HG03196 (cell line): ENCODE measurements at regions not wholly inside any gene's neighbourhood (a gene's known extent, or its start where the extent isn't known, plus 50 kb on each side); places are given as distances from the start of the nearest gene placed in this dataset.
A peak's percentile ranks its signal among the peaks of the same experiment; 100 is the strongest.
"Not testable (repeated sequence)": the region's sequence is repeated elsewhere in the genome, so short reads cannot be mapped to it uniquely, and the experiment has no call there.

Experiments
- ATAC-seq: cut with Tn5 transposase; IDR thresholded peaks from one replicate; pipeline ENCODE4 v1.9.1; 2021; ENCODE audit not compliant: unreplicated experiment

DNA sequence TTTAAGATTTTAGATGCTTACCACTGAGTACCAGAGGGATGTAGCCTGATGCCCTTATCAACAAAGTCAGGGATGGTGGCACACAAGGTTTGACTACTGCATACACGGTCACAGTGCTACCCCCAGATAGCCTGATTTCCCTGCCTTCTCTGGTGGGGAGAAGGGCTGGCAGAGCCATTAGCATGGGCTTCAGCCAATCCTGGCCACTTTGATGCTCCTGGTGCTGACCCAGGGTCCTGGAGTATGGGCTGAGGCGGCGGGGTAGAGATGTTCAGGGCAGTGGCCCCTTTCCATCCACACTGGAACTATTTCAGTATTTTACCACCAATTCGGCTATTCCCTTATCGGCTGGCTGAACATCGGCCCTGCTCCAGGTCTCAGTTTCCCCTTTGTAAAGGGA is 83.2 kb downstream of the POTEB3 start:
- ATAC-seq, result not testable (repeated sequence)

DNA sequence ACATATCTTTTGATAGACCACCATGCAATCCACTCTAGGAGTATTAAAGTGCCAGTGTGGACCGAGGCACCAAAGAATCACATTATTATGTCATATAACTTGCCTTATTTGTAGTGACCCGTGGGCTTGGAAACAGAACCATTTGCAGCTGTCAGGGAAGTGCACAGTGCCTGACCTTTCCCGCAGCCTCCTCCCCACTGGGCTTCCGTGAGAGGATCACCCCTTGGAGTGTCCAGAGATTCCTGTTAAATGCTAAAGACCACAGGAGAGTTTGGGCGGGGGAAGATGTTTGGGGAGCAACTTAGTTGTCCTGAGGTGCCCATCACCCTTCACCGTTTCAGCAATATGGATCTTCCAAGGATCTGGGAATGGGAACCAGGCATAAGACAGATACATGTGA is 84.4 kb downstream of the POTEB3 start:
- ATAC-seq, result not testable (repeated sequence)

DNA sequence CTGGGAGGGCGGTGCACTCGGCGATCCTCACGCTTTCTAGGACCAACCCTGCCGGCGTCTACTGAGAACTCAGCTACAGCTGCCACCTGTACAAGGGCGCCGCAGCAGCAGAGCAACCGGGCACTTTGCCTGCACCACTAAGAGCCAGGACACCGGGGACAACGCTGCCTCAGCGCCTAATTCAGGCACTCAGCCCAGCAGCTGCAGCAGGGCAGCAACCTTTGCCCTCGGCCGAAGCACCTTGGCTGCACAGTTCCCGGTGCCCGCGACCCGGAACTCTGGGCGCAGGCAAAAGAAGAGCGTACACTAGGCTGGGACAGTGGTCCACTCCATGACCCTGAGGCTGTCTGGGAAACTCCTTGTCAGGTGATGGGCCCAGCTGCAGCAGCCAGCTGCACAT is 85.7 kb downstream of the POTEB3 start:
- ATAC-seq, result not testable (repeated sequence)

DNA sequence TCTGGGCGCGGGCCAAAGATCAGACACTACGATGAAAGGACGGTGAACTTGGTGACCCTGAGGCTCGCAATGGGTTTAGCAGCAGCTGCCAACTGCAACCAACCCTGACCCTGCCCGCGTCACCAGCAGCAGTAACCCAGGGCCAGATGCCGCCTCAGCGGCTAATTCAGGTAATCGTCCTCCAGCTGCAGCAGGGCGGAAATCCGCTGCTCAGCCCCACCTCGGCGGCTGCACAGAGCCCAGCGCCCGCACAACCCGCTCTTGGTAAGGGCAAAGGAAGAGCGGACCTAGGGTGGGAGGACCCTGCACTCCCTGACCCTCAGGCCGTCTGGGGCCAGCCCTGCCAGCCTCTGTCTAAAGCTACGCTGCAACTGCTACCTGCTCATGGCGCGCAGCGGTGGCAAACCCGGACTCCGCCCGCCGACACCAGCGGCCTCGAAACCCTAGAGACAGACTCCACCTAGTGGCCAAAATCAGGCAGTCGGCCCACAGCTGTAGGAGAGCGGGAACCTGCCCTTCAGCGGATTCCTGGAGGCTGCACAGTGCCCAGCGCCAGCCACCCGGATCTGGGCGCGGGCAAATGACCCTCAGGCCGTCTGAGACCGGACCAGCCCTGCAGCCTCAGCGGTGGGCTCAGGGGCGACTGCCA is 87.5 kb downstream of the POTEB3 start:
- ATAC-seq, result not testable (repeated sequence)

DNA sequence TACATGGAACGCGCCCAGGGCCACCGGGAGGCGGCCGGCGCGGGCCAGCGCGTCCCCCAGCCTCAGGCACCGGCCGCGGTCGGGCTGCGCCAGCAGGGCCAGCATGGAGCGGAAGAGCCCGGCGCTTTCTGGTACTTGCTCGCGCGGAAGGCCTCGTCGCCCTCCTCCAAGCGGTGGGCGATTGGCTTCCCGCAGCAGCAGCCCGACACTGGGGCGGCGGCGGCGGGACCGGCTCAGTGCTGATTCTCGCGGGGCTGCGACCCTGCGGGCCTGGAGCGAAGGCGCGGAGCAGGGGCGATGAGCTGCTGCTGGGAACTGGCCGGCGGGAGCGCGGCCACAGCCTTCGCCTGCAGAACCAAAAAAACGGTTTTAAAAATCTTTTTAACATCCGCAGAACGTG is 95.3 kb downstream of the POTEB3 start:
- ATAC-seq, result not testable (repeated sequence)

DNA sequence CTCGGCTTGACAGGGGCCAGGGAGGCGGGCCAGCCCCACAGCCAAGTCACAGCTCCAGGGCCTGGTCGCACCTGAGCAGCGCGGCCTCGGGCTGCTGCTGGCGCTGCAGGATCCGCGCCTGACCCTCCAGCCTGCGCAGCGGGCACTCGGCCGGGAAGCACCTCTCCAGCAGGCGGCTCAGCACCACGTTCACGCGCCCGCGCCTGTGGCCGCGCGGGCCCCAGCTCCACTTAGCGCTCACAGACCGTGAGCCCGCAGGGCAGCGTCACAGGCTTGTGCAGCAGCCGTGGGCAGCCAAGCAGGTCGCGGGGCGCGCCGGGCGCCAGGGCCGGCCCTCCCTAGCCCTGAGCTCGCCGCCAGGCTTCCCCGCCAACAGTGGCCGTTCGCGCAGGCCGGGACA is 95.8 kb downstream of the POTEB3 start:
- ATAC-seq, result not testable (repeated sequence)

DNA sequence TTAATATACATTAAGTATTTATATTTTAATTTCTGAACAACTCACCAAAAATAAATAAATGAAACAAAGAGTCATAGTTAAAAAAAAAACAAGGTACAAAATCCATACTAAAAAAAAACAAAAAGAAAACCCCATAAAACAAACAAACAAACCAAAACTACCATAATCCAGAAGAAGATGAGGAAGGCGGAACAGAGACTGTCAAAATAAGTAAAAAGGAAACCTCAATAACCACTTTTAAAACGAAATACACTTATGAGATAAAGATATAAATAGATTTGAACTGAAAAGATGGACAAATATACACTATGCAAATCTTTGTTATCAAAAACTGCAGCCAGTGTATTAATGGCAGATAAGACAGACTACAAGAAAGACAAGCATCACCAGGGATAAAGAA is 103.3 kb downstream of the POTEB3 start:
- ATAC-seq, result not testable (repeated sequence)

DNA sequence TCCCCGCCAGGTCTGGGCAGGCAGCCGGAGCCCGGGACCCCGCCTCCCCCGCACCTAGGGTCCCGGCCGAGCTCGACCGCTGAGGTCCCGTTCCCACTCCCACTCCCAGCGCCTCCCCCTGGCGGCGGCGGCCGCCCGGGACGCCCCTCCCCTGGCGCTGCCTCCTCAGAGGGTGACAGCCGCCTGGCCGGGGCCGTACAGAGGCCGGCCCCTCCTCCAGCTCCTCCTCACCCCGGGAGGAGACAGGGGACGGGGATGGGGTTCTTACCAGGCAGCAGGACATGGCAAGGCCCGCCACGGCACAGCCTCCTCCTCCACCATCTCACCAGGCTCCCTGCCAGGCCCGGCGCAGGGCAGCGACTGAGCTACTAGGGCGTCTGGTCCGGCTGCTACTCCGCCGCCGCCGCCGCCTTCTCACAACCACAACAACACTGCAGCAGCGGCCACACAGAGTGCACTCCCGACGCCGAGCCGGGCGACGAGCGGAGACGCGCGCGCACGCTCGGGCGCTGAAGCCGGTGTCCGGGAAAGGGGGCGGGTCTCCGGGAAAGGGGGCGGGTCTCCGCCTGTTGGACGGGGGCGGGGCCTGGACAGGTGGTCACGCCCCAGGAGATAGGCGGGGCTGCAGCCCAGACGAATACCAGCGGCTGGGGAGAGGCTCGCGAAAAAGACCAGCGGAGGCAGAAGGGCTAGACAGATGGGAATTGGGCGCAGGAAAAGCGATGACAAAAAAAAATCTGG is 115.4 kb downstream of the POTEB3 start:
- not testable (repeated sequence) for ATAC-seq

DNA sequence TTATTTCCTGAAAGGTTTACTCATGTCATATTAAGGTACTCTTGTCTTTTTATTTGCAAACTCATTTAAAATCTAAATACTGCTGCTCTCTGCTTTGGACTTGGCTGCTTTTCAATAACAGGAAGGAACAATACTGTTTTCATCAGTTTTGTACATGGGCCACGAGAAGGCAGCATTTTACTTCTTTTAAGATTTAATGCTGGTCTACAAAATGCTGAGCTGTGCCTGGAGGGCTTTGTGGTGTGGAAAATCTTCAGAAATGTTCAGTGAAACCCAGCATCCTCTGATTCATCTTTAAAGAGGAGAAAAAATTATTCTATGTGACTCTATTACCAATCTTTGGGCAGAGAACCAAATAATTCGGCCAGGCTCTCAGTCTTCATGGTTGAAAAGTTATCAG is 155.9 kb downstream of the POTEB3 start:
- peak; percentile 42 for ATAC-seq

DNA sequence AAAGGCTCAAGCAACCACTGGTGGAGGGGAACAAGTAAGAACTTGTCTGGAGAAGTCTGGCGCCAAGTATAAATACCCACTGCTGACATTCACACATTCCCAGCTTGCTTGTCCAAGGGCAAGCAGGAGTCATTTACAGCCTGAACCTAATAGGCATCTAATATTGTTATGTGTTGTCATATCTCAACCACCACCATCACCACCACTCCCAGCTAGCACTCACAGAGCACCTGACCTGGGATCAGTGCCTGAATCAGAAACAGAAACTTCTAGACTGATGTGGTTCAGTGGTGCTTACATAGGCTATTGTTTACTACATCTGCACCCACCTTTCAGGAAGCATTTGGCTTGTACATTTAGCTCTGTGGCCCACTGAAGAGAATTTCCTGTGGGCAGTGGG is 157.1 kb downstream of the POTEB3 start:
- ATAC-seq, result peak; percentile 92

DNA sequence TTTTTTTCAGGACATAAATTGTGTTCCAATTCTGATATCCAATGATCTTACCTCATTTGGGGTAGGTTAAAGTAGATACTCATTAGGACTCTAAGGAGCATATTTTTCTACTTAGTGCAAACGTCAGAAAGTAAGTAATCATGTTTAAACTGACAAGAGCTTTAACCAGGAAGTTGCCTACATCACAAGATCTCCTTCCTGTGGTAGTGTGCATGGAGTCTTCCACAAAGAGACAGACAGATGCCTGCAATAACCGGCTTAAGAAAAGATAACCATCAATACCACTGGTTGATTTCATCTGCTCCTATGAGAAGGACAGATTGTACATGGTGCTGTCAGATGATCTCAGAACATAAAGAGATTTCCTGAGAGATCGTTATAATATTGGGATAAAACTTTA is 160.0 kb downstream of the POTEB3 start:
- not testable (repeated sequence) for ATAC-seq

DNA sequence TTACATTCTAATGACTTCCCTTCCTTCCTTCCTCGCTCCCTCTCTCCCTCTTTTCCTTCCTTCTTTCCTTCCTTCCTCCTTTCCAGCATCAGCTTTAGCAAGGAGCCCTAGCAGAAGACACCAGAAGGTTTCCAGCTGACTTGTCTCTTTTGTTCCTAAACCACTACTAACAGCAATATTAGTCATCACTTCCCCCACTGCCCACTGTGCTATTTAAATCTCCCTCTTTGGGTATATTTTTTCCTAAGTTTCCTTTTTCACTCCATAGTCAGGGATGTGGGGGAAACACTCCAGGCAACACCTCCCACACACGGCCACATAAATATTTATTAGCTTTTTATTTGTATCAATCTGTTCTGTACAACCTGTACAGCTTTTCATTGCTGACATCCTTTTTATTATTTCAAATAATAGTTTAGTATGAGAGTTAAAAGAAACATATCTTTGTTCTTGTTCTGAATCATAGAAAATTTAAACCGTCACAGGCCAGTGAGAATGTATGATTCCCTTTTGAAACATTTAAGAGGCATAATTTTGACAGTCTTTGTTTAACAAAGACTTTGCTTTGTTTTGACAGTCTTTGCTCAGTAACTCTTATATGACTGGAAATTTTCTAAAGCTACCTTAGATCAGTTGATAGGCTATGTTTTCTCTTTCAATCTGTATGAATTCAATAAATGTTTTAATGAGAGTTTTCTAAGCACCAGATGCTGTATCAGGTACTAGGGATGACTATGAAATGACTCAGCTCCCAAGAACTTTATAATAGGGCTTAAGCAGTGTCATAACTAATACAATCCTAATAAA is 167.9 kb downstream of the POTEB3 start:
- peak; percentile 54 for ATAC-seq

DNA sequence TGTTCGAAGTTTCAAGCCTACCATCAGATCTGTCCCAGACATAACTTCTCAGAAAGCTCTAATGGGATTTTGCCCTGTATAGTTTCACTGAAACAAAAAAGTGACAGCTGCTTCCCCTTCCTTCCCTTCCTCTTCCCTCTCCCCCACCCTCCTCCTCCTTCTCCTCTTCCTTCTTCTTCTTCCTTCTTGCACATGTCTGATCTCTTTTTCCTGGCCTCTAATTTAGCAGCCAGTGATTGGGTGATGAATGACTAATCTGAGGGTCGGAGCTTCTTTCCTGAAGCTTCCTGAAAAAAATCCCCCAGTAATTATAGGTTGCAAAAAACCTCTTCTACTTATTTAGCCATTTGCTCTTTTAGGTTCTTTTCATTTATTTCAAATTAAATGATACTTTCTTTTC is 168.7 kb downstream of the POTEB3 start:
- ATAC-seq, result no peak

DNA sequence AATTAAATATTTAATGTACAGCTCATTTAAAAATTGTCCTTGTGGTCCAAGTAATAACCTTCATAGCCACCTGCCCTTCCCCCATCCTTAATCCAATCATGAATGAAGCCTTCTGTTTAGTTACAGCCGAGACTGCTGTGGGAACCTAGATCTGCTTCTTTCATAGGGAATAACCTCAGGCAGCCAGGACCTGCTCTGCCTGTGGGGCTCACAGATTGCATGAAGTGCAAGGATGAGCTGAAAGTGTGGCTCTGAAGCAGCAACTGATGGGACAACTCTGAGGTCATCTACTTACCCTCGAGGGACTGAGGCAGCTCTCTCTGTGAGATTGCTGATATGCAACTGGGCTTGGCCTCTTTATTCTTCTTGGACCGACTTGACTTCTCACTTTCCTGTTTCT is 169.8 kb downstream of the POTEB3 start:
- no peak for ATAC-seq

DNA sequence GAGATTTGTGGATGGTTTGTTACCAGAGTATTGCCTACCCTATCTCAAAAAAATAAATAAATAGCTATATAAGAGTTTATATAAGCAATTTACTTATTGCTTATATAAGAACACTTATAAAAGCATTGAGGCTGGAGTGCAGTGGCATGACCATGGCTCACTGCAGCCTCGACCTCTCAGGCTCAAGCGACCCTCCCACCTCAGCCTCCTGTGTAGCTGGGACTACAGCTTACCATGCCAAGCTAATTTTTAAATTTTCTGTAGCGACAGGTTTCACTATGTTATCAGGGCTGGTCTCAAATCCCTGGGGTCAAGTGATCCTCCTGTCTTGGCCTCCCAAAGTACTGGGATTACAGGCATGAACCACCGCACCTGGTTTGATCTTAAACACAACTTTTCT is 170.6 kb downstream of the POTEB3 start:
- ATAC-seq, result not testable (repeated sequence)

DNA sequence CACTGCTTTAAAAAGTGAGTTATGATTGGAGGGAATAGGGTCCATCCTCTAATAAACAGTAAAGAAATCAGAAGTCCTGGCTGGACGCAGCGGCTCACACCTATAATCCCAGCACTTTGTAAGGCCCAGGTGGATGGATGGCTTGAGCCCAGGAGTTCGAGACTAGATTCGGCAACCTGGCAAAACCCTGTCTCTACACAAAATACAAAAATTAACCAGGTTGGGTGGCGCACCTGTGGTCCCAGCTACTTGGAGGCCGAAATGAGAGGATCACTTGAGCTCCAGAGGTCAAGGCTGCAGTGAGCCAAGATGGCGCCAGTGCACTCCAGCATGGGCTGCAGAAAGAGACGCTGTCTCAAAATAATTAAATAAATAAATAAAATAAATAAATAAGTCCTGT is 171.2 kb downstream of the POTEB3 start:
- ATAC-seq, result no peak

DNA sequence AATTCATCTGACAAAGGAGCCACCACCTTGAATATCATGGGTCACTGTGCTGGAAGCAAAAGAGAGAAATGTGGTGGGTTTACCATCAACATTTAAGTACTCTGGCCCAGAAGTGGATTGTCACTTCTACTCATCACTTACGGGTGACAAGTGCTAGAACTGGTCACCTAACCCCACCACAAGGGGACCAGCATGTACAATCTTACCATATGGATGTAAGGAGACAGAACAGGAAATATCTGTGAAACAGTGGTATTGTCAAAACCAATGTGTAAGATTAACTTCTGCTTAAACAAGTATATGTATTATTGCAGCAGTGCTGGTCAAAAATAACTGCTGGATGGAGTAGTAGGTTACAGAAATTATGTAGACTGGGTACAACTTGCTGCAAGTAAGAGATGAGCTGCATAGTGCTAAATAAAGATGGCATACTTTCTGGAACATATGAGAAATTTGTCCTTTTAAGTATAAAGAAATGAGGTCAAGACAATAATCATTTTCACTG is 171.8 kb downstream of the POTEB3 start:
- ATAC-seq, result no peak

DNA sequence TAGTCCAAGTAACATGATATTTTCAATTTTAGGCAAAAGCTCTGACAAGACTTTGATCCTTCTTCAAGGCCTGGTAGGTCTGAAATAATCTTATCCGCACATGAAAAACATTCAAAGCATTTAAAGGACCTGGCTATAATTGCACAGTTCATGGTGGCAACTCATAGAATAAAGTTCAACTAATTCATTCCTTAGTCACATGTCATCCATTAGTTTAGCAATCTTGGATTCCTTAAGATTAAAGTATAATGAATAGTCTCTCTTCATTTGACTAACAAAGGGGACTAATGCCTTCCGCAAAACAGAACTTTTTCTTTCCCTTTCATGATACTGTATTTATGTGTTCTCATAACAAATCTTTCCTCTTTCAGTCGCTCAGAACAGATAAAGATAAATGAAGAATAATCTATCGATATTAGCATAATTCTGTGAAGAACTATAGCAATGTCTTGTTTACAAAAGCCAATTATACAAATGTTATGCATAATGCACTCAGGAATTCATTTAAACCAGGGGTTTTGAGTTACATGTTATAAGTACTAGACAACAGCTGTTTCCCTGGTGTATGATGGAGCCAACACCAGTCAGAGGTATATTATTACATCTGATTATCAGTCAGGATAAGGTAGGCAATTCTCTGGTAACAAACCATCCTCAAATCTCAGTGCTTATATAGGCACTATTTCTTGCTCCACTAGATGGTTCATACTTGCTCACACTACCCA is 172.5 kb downstream of the POTEB3 start:
- no peak for ATAC-seq

DNA sequence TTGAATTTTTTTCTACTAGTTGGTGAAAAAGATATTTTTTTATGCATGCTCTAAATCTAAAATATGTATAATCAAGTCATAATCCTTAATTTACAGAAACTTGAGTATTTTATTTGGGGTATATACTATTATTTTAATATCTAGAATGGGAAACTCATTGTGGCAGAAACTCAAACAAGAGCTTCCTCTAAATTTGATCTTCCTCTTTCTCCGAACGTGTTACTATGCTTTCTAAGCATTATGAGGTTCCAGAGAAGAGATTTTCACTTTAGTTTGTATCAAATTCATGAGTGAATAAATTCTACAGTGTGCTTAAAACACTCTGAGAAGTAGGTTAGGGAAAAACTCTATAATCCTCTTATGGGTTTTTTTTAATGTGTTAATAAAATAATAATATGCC is 173.1 kb downstream of the POTEB3 start:
- no peak for ATAC-seq

DNA sequence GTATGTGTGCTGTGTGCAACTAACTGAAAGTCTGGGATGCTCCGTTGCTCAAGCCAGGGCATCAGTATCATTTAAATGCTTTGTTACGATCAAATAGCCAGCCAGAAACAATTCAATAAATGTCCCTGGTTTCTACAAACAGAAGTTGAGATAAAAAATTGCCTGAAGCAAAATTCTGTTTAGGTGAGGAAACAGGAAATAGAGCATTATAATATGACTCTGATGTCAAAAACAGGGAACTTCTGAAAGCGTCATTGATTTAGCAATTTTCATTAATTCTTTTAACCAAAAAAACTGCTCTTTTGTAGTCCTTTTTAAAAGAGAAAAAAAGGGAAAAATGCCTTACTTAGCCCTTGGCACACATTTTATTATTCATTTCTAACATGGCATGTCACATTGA is 174.7 kb downstream of the POTEB3 start:
- ATAC-seq, result not testable (repeated sequence)

DNA sequence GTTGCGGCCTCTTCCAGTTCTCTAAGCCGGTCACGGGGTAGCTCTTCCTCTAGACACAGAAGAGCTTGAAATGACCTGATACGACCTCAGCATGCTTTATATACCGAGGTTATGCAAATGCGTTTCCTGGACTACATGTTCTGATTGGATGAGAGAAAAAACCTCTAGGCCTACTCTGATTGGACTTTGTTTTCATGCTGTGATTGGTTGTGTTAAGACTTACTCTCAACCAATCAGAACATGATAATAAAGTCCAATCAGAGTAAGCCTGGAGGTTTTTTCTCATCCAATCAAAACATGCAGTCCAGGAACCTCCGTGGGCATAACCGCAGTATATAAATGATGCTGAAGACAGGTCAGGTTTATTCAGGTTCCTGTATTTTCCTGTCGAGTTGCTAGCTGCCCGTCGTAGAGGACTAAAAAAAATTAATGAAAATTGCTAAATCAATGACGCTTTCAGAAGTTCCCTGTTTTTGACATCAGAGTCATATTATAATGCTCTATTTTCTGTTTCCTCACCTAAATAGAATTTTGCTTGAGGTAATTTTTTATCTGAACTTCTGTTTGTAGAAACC is 177.4 kb downstream of the POTEB3 start:
- no peak for ATAC-seq
